Brain microvascular endothelial cell (primary cell): ENCODE measurements at regions not wholly inside any gene's neighbourhood (a gene's known extent, or its start where the extent isn't known, plus 50 kb on each side); places are given as distances from the start of the nearest gene placed in this dataset.

Experiments used
- DNase-seq: peaks from one replicate; pipeline ENCODE4 v3.0.0-alpha.2; 2020
- H3K27ac ChIP-seq: fragments of 250-450 bp; sonication (Bioruptor Pico); 2 replicates; pipeline ENCODE4 v1.5.1; 2020; ENCODE audit warnings: mild to moderate bottlenecking, moderate library complexity
- H3K27me3 ChIP-seq: fragments of 250-450 bp; sonication (Bioruptor Pico); replicated peaks from 2 replicates; pipeline ENCODE4 v1.5.1; 2020; ENCODE audit warnings: mild to moderate bottlenecking
- H3K36me3 ChIP-seq: fragments of 250-450 bp; sonication (Bioruptor Pico); replicated peaks from 2 replicates; pipeline ENCODE4 v1.5.1; 2020; ENCODE audit warnings: mild to moderate bottlenecking
- H3K4me3 ChIP-seq: 2 replicates; pipeline ENCODE4 v1.5.1; 2011; ENCODE audit warnings: low read depth, mild to moderate bottlenecking, control low read depth, low read length, moderate library complexity
- CTCF ChIP-seq: IDR thresholded peaks from 2 replicates; pipeline ENCODE4 v1.5.1; 2011; ENCODE audit warnings: low read depth, mild to moderate bottlenecking, moderate library complexity, low read length, control low read depth, inconsistent platforms; ENCODE audit errors: missing control alignments
- in situ Hi-C: cut with HindIII; loops from 2 replicates; pipeline ENCODE4 v1.10.0; 2017; ENCODE audit warnings: low sequenced_read_pairs, low pct_ligation_motif_present

- no peak overlapping the region for H3K4me3 ChIP-seq
- TF ChIP-seq CTCF = no peak
- no peaks in the 10 kb centered on the region for H3K27me3 ChIP-seq
- no peak for DNase-seq
- H3K27ac ChIP-seq = no peak overlapping the region
- no peaks in the 10 kb centered on the region for H3K36me3 ChIP-seq
- in situ Hi-C loops = no loop called here
These were observed 282.0 kb upstream of the ACTBL2 start for GRCh38 chr5:57764479-57765089.

GRCh38 chr5:57761513-57761912 lies 278.9 kb upstream of the ACTBL2 start:
- no peaks in the 10 kb centered on the region for H3K36me3 ChIP-seq
- H3K27me3 ChIP-seq = no peaks in the 10 kb centered on the region
- H3K27ac ChIP-seq = no peak overlapping the region
- H3K4me3 ChIP-seq = no peak overlapping the region
- TF ChIP-seq CTCF = no peak
- DNase-seq = no peak
- in situ Hi-C loops = no loop called here

- no peak for TF ChIP-seq CTCF
- DNase-seq = no peak
These were observed 272.0 kb upstream of the ACTBL2 start for GRCh38 chr5:57754616-57755015.

GRCh38 chr5:57753446-57753845 lies 270.8 kb upstream of the ACTBL2 start:
- H3K36me3 ChIP-seq = no peaks in the 10 kb centered on the region
- H3K27ac ChIP-seq = no peak overlapping the region
- TF ChIP-seq CTCF = no peak
- no peak for DNase-seq
- in situ Hi-C loops = no loop called here
- H3K27me3 ChIP-seq = no peaks in the 10 kb centered on the region
- no peak overlapping the region for H3K4me3 ChIP-seq

More at GRCh38 chr5:57754616-57755015, 272.0 kb upstream of the ACTBL2 start:
- Histone ChIP-seq H3K27ac (no peak overlapping the region), H3K4me3 (no peak overlapping the region), H3K27me3 (no peaks in the 10 kb centered on the region), H3K36me3 (no peaks in the 10 kb centered on the region)
- in situ Hi-C loops = no loop called here

- H3K36me3 ChIP-seq = no peaks in the 10 kb centered on the region
These were observed 269.1 kb upstream of the ACTBL2 start for GRCh38 chr5:57751710-57752109.

More at GRCh38 chr5:57751710-57752109, 269.1 kb upstream of the ACTBL2 start:
- no peak for DNase-seq
- H3K27ac ChIP-seq = no peak overlapping the region
- no peaks in the 10 kb centered on the region for H3K27me3 ChIP-seq
- no peak overlapping the region for H3K4me3 ChIP-seq
- no peak for TF ChIP-seq CTCF
- in situ Hi-C loops = no loop called here
